ENCODE measurements at regions not wholly inside any gene's neighbourhood (a gene's known extent, or its start where the extent isn't known, plus 50 kb on each side); places are given as distances from the start of the nearest gene placed in this dataset.

DNA sequence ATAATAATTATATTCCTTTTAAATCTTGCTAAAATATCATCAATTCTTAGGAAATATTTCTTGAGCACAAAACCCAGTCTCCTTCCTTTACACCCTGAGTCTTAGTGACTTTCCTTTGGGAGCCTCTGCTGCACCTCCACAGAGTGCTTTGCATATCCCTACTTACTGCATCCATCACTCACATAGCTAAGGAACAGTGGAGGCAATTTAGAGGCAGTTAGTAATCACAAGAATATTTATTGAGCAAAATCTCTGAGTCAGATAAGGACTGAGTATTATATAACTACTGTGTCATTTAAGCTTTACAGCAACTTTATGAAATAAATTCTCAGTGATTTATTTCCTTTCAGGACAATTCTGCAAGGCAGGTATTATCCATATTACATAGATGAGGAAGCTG is 327.7 kb downstream of the TMX3 start:
- TF ChIP-seq, protein P1, sequence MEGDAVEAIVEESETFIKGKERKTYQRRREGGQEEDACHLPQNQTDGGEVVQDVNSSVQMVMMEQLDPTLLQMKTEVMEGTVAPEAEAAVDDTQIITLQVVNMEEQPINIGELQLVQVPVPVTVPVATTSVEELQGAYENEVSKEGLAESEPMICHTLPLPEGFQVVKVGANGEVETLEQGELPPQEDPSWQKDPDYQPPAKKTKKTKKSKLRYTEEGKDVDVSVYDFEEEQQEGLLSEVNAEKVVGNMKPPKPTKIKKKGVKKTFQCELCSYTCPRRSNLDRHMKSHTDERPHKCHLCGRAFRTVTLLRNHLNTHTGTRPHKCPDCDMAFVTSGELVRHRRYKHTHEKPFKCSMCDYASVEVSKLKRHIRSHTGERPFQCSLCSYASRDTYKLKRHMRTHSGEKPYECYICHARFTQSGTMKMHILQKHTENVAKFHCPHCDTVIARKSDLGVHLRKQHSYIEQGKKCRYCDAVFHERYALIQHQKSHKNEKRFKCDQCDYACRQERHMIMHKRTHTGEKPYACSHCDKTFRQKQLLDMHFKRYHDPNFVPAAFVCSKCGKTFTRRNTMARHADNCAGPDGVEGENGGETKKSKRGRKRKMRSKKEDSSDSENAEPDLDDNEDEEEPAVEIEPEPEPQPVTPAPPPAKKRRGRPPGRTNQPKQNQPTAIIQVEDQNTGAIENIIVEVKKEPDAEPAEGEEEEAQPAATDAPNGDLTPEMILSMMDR (IDR thresholded peaks at IDR 0.05): no peak
- TF ChIP-seq POLR2A (IDR thresholded peaks at IDR 0.05): no peak
